ENCODE measurements at regions not wholly inside any gene's neighbourhood (a gene's known extent, or its start where the extent isn't known, plus 50 kb on each side); places are given as distances from the start of the nearest gene placed in this dataset.

DNA sequence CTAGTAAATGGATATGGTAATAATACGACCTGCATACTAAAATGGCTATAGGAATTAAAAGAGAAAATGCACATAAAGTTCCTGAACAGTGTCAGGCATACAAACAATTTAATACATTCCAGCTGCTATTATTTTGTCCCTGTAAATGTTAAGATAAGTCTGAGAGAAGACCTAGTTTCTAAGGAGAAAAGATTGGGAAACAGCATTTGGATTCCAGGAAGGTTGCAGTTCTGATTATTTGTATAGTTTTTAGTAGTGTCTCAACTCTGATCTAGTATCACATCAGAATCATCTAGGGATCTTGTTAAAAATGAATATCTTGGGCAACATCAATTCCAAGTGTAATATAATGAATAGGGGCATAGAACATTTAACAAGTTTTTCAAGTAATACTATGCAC is 905.7 kb downstream of the NSUN3 start (continued):
- TF ChIP-seq ZNF551 (CRISPR knock-in tag; IDR thresholded peaks at IDR 0.05) (no peak), YBX1 (IDR thresholded peaks at IDR 0.05) (no peak), RBFOX2 (IDR thresholded peaks at IDR 0.05; ENCODE audit: low read depth, low read length) (no peak), MAFK (IDR thresholded peaks at IDR 0.05; ENCODE audit: low read length) (no peak), KDM5B (IDR thresholded peaks at IDR 0.05; ENCODE audit: insufficient replicate concordance, low read depth, low read length) (no peak), NCOA1 (IDR thresholded peaks at IDR 0.05; ENCODE audit: low read depth) (no peak)
- TF ChIP-seq, protein P1, sequence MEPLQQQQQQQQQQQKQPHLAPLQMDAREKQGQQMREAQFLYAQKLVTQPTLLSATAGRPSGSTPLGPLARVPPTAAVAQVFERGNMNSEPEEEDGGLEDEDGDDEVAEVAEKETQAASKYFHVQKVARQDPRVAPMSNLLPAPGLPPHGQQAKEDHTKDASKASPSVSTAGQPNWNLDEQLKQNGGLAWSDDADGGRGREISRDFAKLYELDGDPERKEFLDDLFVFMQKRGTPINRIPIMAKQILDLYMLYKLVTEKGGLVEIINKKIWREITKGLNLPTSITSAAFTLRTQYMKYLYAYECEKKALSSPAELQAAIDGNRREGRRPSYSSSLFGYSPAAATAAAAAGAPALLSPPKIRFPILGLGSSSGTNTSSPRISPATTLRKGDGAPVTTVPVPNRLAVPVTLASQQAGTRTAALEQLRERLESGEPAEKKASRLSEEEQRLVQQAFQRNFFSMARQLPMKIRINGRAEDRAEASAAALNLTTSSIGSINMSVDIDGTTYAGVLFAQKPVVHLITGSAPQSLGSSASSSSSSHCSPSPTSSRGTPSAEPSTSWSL (CRISPR knock-in tag; IDR thresholded peaks at IDR 0.05; ENCODE audit: borderline replicate concordance), result no peak
- TF ChIP-seq, protein P2, sequence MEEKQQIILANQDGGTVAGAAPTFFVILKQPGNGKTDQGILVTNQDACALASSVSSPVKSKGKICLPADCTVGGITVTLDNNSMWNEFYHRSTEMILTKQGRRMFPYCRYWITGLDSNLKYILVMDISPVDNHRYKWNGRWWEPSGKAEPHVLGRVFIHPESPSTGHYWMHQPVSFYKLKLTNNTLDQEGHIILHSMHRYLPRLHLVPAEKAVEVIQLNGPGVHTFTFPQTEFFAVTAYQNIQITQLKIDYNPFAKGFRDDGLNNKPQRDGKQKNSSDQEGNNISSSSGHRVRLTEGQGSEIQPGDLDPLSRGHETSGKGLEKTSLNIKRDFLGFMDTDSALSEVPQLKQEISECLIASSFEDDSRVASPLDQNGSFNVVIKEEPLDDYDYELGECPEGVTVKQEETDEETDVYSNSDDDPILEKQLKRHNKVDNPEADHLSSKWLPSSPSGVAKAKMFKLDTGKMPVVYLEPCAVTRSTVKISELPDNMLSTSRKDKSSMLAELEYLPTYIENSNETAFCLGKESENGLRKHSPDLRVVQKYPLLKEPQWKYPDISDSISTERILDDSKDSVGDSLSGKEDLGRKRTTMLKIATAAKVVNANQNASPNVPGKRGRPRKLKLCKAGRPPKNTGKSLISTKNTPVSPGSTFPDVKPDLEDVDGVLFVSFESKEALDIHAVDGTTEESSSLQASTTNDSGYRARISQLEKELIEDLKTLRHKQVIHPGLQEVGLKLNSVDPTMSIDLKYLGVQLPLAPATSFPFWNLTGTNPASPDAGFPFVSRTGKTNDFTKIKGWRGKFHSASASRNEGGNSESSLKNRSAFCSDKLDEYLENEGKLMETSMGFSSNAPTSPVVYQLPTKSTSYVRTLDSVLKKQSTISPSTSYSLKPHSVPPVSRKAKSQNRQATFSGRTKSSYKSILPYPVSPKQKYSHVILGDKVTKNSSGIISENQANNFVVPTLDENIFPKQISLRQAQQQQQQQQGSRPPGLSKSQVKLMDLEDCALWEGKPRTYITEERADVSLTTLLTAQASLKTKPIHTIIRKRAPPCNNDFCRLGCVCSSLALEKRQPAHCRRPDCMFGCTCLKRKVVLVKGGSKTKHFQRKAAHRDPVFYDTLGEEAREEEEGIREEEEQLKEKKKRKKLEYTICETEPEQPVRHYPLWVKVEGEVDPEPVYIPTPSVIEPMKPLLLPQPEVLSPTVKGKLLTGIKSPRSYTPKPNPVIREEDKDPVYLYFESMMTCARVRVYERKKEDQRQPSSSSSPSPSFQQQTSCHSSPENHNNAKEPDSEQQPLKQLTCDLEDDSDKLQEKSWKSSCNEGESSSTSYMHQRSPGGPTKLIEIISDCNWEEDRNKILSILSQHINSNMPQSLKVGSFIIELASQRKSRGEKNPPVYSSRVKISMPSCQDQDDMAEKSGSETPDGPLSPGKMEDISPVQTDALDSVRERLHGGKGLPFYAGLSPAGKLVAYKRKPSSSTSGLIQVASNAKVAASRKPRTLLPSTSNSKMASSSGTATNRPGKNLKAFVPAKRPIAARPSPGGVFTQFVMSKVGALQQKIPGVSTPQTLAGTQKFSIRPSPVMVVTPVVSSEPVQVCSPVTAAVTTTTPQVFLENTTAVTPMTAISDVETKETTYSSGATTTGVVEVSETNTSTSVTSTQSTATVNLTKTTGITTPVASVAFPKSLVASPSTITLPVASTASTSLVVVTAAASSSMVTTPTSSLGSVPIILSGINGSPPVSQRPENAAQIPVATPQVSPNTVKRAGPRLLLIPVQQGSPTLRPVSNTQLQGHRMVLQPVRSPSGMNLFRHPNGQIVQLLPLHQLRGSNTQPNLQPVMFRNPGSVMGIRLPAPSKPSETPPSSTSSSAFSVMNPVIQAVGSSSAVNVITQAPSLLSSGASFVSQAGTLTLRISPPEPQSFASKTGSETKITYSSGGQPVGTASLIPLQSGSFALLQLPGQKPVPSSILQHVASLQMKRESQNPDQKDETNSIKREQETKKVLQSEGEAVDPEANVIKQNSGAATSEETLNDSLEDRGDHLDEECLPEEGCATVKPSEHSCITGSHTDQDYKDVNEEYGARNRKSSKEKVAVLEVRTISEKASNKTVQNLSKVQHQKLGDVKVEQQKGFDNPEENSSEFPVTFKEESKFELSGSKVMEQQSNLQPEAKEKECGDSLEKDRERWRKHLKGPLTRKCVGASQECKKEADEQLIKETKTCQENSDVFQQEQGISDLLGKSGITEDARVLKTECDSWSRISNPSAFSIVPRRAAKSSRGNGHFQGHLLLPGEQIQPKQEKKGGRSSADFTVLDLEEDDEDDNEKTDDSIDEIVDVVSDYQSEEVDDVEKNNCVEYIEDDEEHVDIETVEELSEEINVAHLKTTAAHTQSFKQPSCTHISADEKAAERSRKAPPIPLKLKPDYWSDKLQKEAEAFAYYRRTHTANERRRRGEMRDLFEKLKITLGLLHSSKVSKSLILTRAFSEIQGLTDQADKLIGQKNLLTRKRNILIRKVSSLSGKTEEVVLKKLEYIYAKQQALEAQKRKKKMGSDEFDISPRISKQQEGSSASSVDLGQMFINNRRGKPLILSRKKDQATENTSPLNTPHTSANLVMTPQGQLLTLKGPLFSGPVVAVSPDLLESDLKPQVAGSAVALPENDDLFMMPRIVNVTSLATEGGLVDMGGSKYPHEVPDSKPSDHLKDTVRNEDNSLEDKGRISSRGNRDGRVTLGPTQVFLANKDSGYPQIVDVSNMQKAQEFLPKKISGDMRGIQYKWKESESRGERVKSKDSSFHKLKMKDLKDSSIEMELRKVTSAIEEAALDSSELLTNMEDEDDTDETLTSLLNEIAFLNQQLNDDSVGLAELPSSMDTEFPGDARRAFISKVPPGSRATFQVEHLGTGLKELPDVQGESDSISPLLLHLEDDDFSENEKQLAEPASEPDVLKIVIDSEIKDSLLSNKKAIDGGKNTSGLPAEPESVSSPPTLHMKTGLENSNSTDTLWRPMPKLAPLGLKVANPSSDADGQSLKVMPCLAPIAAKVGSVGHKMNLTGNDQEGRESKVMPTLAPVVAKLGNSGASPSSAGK (IDR thresholded peaks at IDR 0.05), result no peak
- TF ChIP-seq, protein P3, sequence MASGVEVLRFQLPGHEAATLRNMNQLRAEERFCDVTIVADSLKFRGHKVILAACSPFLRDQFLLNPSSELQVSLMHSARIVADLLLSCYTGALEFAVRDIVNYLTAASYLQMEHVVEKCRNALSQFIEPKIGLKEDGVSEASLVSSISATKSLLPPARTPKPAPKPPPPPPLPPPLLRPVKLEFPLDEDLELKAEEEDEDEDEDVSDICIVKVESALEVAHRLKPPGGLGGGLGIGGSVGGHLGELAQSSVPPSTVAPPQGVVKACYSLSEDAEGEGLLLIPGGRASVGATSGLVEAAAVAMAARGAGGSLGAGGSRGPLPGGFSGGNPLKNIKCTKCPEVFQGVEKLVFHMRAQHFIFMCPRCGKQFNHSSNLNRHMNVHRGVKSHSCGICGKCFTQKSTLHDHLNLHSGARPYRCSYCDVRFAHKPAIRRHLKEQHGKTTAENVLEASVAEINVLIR (CRISPR knock-in tag; IDR thresholded peaks at IDR 0.05), result no peak

All from K562 (cell line).